SJSA1 (cell line): ENCODE measurements at regions not wholly inside any gene's neighbourhood (a gene's known extent, or its start where the extent isn't known, plus 50 kb on each side); places are given as distances from the start of the nearest gene placed in this dataset.

ENCODE experiments used
- DNase-seq, 2 experiments: peaks; one replicate each; pipeline ENCODE4 v3.0.0-alpha.2; 2015 to 2020; ENCODE audit warnings: low spot score in 2 of 2, low read depth in 1 of 2
- H3K27ac ChIP-seq: fragments of 250-450 bp; sonication (Bioruptor Pico); 2 replicates; pipeline ENCODE4 v1.5.1; 2020; ENCODE audit warnings: mild to moderate bottlenecking, moderate library complexity
- H3K27me3 ChIP-seq: fragments of 250-450 bp; sonication (Bioruptor Pico); replicated peaks from 2 replicates; pipeline ENCODE4 v1.5.1; 2020; ENCODE audit warnings: mild to moderate bottlenecking, moderate library complexity
- H3K36me3 ChIP-seq: fragments of 250-450 bp; sonication (Bioruptor Pico); 2 replicates; pipeline ENCODE4 v1.5.1; 2020; ENCODE audit warnings: mild to moderate bottlenecking
- H3K4me1 ChIP-seq: fragments of 250-450 bp; sonication (Bioruptor Pico); replicated peaks from 2 replicates; pipeline ENCODE4 v1.6.1; 2021; ENCODE audit warnings: mild to moderate bottlenecking
- H3K4me3 ChIP-seq: fragments of 250-450 bp; sonication (Bioruptor Pico); 2 replicates; pipeline ENCODE4 v1.5.1; 2020; ENCODE audit warnings: mild to moderate bottlenecking
- H3K9me3 ChIP-seq: fragments of 250-450 bp; sonication (Bioruptor Pico); replicated peaks from 2 replicates; pipeline ENCODE4 v1.5.1; 2020; ENCODE audit warnings: mild to moderate bottlenecking

- no peaks in the 10 kb centered on the region for H3K27me3 ChIP-seq
- no peaks in the 10 kb centered on the region; the same call in 1 of the 2 replicates for H3K36me3 ChIP-seq
- H3K4me3 ChIP-seq, result no peak overlapping the region
- H3K27ac ChIP-seq, result no peak overlapping the region
- H3K4me1 ChIP-seq, result peaks cover 17% of the 10 kb centered on the region
- peaks cover 2% of the 10 kb centered on the region; the same call in 1 of the 2 replicates for H3K9me3 ChIP-seq
- no peak for DNase-seq
These were observed 522.5 kb upstream of the CDH5 start for GRCh38 chr16:65843941-65844340.

- Histone ChIP-seq H3K4me1 (peaks cover 17% of the 10 kb centered on the region), H3K27ac (no peak overlapping the region), H3K36me3 (no peaks in the 10 kb centered on the region; the same call in 1 of the 2 replicates), H3K9me3 (peaks cover 2% of the 10 kb centered on the region; the same call in 1 of the 2 replicates), H3K4me3 (no peak overlapping the region), H3K27me3 (no peaks in the 10 kb centered on the region)
- no peak for DNase-seq
These were observed 524.4 kb upstream of the CDH5 start for GRCh38 chr16:65842067-65842466.

GRCh38 chr16:65838001-65838400 lies 528.5 kb upstream of the CDH5 start:
- Histone ChIP-seq H3K27me3 (no peaks in the 10 kb centered on the region), H3K36me3 (no peaks in the 10 kb centered on the region), H3K27ac (no peak overlapping the region), H3K4me3 (no peak overlapping the region), H3K4me1 (no peaks in the 10 kb centered on the region), H3K9me3 (peaks cover 2% of the 10 kb centered on the region; the same call in 1 of the 2 replicates)
- DNase-seq, result no peak

GRCh38 chr16:65837464-65837863 lies 529.0 kb upstream of the CDH5 start:
- DNase-seq, result no peak
- no peak overlapping the region for H3K27ac ChIP-seq
- no peaks in the 10 kb centered on the region for H3K36me3 ChIP-seq
- H3K9me3 ChIP-seq, result 0 out of 2 replicates have a peak, but pooled peaks cover 2% of the 10 kb centered on the region
- H3K4me3 ChIP-seq, result no peak overlapping the region
- no peaks in the 10 kb centered on the region for H3K27me3 ChIP-seq
- H3K4me1 ChIP-seq, result no peaks in the 10 kb centered on the region

DNA sequence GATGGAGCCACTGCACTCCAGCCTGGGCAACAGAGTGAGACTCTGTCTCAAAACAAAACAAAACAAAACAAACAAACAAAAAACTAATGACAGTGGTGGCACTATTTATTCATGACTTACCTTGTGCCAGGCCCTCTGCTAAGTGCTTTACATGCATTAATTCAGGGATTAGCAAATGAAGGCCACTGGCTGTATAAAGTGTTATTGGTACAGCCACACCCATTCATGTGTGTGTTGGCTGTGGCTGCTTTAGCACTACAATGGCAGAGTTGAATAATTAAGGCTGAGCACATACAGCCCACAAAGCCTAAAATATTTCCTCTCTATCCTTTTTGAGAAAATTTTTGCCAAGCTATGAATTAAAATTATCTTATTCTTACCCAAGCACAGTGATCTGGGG lies 531.8 kb upstream of the CDH5 start:
- H3K27ac ChIP-seq, result no peak overlapping the region
- H3K9me3 ChIP-seq, result no peaks in the 10 kb centered on the region
- no peak for DNase-seq
- H3K36me3 ChIP-seq, result no peaks in the 10 kb centered on the region
- H3K27me3 ChIP-seq, result no peaks in the 10 kb centered on the region
- no peak overlapping the region for H3K4me3 ChIP-seq
- no peaks in the 10 kb centered on the region for H3K4me1 ChIP-seq

DNA sequence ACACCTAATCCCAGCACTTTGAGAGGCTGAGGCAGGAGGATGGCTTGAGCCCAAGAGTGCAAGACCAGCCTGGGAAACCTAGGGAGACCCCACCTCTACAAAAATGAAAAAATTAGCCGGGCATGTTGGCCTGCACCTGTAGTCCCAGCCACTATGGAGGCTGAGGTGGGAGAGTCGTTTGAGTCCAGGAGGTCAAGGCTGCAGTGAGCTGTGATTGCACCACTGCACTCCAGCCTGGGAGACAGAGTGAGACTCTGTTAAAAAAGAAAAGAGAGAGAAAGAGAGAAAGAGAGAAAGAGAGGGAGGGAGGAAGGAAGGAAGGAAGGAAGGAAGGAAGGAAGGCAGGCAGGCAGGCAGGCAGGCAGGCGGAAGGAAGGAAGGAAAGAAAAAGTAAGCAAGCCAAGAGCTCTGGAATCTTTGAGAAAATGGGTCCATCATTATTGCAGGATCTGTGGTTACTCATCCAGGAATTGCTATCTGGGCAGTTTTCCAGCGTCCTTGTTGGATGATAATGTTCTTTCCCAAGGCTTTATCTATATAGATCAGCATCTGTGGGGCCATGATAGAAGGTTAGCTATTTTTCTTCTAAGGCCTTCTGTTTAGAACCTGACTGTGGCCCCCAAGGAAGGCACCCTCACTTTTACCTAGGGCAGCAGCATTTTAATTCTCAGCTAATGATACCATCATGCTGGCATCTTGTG lies 533.2 kb upstream of the CDH5 start:
- no peak for DNase-seq
- H3K27me3 ChIP-seq, result no peaks in the 10 kb centered on the region
- no peak overlapping the region for H3K27ac ChIP-seq
- no peaks in the 10 kb centered on the region for H3K36me3 ChIP-seq
- H3K4me3 ChIP-seq, result no peak overlapping the region
- no peaks in the 10 kb centered on the region for H3K9me3 ChIP-seq
- no peaks in the 10 kb centered on the region for H3K4me1 ChIP-seq

GRCh38 chr16:65832679-65833078 lies 533.8 kb upstream of the CDH5 start:
- Histone ChIP-seq H3K4me1 (no peaks in the 10 kb centered on the region), H3K9me3 (no peaks in the 10 kb centered on the region), H3K27me3 (no peaks in the 10 kb centered on the region), H3K36me3 (no peaks in the 10 kb centered on the region), H3K4me3 (no peak overlapping the region), H3K27ac (no peak overlapping the region)
- DNase-seq, result no peak

DNA sequence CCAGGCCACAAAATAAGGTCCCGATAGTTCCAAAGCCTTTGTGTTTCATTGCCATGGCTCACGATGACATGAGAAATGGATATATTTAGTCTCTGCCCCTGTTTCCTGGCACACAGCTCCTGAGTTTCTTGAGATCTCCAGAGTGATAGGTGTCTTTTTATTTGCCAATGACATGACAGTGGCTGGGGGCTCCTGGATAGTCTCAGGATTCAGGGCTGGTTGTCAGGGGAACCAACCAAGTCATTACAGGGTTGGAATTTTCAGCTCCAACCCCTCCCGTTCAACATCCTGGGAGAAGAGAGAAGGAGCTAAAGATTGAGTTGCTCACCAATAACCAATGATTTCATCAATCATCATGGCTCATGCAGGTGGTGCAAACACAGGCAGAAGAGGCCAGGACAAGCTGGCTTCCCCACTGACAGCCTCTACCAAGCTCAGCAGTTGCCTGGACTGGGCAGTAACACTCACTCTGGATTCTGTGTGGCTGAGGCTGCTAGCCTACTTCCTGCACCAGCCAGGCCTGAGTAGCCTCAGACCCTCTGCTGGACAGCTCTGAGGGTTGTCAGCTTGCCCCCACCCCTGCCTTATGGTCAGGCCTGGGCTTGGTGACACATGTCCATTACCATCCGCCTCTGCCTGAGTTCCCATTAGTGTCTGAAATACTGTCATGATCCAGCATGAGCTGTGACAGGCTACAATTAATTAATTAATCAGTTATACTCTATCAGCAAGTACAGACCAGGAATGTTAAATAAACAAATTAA lies 534.4 kb upstream of the CDH5 start:
- no peak for DNase-seq
- Histone ChIP-seq H3K9me3 (no peaks in the 10 kb centered on the region), H3K4me1 (no peaks in the 10 kb centered on the region), H3K27me3 (no peaks in the 10 kb centered on the region), H3K4me3 (no peak overlapping the region), H3K36me3 (no peaks in the 10 kb centered on the region), H3K27ac (no peak overlapping the region)

- Histone ChIP-seq H3K36me3 (no peaks in the 10 kb centered on the region), H3K9me3 (no peaks in the 10 kb centered on the region)
- no peak for DNase-seq
These were observed 537.4 kb upstream of the CDH5 start for GRCh38 chr16:65829076-65829475.

GRCh38 chr16:65828296-65828695 lies 538.2 kb upstream of the CDH5 start:
- no peak for DNase-seq

More at GRCh38 chr16:65829076-65829475, 537.4 kb upstream of the CDH5 start:
- Histone ChIP-seq H3K27ac (no peak overlapping the region), H3K4me1 (no peaks in the 10 kb centered on the region), H3K27me3 (no peaks in the 10 kb centered on the region), H3K4me3 (no peak overlapping the region)

DNA sequence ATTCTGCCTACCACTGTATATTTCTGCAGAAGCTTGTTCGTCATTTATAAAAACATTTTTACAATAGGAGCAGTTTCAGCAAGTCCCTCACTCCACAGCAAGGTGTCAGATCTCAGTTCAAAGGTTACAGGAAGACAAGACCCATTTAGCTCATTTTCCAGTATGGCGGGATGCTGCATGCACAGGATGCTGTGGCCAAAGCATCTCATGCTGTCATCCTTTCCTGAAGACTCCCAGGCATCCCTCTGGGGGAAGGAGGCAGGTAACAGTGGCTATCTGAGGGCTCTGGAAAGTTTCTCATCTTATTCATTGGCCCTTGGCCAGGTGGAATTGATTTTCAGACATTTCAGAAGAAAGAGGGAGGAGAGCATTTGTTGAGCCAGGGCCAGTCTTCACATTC lies 539.3 kb upstream of the CDH5 start:
- Histone ChIP-seq H3K4me1 (no peaks in the 10 kb centered on the region), H3K27me3 (no peaks in the 10 kb centered on the region), H3K4me3 (no peak overlapping the region), H3K9me3 (no peaks in the 10 kb centered on the region), H3K27ac (no peak overlapping the region), H3K36me3 (no peaks in the 10 kb centered on the region)
- no peak for DNase-seq

More at GRCh38 chr16:65828296-65828695, 538.2 kb upstream of the CDH5 start:
- Histone ChIP-seq H3K9me3 (no peaks in the 10 kb centered on the region), H3K36me3 (no peaks in the 10 kb centered on the region), H3K4me3 (no peak overlapping the region), H3K27ac (no peak overlapping the region), H3K27me3 (no peaks in the 10 kb centered on the region), H3K4me1 (no peaks in the 10 kb centered on the region)

DNA sequence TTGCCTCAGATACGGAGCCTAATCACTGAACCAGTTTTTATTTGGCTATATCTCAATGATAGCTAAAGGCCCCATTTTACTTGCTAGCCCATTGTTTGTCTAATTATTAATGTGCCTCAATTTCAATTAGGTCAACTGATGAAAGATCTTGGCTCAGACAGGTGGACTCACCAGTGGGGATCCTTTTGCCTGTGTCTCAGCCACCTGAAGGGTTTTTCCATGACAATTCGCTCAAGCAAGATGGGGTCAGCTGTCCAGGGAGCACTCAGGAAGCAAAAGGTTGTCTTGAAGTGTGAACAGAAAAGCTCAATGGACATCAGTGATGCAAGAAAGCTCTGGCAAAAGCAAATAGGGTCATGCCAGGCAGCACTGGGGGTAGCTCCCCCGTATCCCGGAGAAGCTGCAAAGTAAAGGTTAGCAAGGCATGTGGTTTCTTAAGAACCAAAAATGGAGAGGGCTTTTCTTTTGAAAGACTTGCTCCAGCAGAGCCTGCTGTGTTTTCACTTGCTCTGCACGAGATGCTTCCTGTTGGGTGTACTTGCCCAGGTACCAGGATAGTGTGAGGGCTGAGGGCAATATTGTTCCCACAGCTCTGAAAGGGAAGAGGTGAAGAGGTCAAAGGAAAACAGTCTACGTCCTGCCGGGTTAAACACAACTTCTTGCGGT lies 541.2 kb upstream of the CDH5 start:
- DNase-seq, result no peak
- Histone ChIP-seq H3K9me3 (no peaks in the 10 kb centered on the region), H3K4me3 (no peak overlapping the region), H3K27me3 (no peaks in the 10 kb centered on the region), H3K4me1 (no peaks in the 10 kb centered on the region), H3K36me3 (no peaks in the 10 kb centered on the region), H3K27ac (no peak overlapping the region)

- H3K36me3 ChIP-seq, result no peaks in the 10 kb centered on the region
- no peak overlapping the region for H3K4me3 ChIP-seq
- no peaks in the 10 kb centered on the region for H3K4me1 ChIP-seq
- H3K9me3 ChIP-seq, result no peaks in the 10 kb centered on the region
- no peak for DNase-seq
- no peaks in the 10 kb centered on the region for H3K27me3 ChIP-seq
- no peak overlapping the region for H3K27ac ChIP-seq
These were observed 544.3 kb upstream of the CDH5 start for GRCh38 chr16:65822148-65822547.
